HG03571 (cell line): ENCODE measurements at regions not wholly inside any gene's neighbourhood (a gene's known extent, or its start where the extent isn't known, plus 50 kb on each side); places are given as distances from the start of the nearest gene placed in this dataset.

ENCODE experiments used
- ATAC-seq: cut with Tn5 transposase; IDR thresholded peaks from one replicate; pipeline ENCODE4 v1.9.1; 2021; ENCODE audit not compliant: unreplicated experiment

GRCh38 chr10:130481076-130481930, 345.1 kb downstream of the GLRX3 start:
- ATAC-seq: no peak

- no peak for ATAC-seq
These were observed 345.7 kb downstream of the GLRX3 start for GRCh38 chr10:130481936-130482335.

DNA sequence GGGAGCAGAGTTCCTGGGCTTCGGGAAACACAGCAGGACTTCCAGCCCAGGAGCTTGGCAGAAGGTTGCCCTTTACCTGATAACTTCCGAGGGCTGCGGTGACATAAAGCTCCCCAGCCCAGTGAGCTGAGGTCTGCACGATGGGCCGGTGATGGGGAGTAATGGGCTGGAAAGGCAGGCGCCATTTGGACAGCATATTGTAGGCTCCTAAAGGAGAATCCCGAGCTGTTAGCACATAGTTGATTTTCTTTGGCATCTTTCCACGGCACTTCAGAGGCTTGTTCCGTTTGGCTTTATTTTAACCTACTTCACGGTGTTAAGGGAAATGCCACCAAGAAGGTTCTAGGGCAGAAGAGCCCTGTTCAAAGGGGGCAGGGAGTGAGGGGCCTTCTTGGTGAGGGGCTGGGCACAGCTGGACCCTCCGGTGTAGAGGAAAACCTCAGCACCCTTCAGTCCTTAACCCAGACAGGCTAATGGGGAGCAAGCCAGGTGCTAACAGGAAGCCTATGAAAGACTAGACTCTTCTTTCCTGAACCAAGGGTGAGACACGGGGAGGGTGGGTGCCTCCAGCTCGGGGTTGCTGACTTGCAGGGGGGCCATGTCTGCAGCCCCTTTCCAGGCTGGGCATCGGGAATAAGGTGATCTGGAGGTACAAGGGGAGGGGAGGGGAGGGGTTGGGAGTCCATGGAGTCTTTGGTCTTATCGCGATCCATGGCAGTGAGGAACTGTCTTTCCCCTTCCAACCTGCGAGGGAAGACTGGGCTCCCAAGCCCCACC, 347.7 kb downstream of the GLRX3 start:
- no peak for ATAC-seq

DNA sequence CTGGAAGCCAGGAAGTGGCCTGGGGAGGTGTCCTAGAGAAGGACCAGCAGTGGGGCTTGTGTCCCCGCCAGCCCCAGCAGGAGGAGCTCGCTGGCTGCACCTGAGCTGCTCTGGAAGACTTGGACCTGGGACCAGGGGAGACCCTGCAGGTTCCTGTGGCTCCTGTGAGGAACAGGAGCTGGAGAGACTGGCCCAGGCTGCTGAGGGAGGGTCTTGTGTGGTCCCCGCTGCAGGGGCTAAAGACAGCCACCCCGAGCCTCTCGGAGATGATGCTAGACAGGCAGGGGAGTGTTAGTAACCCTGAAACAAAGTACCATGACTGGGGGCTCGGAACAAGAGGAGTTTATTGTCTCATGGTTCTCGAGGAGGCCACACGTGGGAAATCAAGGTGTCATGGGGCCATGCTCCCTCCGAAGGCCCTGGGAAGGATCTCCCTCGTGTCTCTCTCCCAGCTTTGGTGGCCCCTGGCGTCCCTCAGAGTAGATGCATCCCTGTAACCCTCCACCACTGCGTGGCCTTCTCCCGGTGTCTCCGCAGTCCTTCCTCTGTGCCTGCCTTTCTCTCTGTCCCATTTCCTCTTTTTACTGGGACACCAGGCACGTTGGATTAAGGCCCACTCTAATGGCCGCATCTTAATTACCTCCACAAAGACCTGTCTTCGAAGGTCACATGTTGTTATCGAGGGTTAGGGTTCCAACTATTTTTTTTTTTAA, 348.4 kb downstream of the GLRX3 start:
- ATAC-seq: no peak

- no peak for ATAC-seq
These were observed 349.2 kb downstream of the GLRX3 start for GRCh38 chr10:130485236-130485957.

GRCh38 chr10:130485958-130486895, 350.0 kb downstream of the GLRX3 start:
- ATAC-seq: no peak

GRCh38 chr10:130486906-130487305, 350.7 kb downstream of the GLRX3 start:
- no peak for ATAC-seq

DNA sequence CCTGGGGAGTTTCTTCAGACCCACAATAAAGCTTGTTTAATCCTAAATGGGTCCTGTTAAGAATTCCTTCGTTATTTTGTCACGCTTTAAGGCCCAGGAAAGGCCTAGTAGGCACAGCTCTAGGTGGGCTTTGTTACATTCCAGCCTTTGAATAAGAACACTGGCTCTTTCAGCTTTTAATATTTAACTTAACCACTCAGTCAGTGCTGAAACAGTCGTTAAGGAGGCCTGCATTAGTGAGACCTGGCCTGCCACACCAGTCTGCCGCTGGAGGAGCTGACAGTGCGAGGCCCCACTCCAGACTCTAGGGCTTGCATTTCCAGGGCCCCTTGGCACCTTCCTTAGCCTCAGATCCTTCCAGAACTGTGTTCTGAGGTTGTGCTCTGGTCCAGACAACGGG, 351.4 kb downstream of the GLRX3 start:
- ATAC-seq: no peak

DNA sequence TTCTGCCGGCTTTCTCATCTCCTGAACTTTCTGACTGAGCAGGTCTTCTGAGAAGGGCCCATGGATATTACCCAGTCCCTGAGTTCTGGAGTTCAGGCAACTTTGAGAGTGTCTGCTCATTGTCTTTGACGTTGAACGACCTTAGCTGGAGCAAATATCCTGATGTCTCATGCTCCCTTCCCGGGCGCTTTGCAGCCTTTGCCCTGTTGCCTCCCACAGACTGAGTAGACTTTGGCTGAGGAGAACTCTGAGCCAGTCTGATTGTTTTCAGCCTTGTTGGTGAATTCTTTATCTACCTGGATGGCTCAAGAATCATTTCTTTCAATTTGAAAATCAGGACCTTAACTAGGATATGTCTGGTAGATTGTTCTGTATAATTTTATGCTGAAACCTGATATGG, 353.7 kb downstream of the GLRX3 start:
- no peak for ATAC-seq

DNA sequence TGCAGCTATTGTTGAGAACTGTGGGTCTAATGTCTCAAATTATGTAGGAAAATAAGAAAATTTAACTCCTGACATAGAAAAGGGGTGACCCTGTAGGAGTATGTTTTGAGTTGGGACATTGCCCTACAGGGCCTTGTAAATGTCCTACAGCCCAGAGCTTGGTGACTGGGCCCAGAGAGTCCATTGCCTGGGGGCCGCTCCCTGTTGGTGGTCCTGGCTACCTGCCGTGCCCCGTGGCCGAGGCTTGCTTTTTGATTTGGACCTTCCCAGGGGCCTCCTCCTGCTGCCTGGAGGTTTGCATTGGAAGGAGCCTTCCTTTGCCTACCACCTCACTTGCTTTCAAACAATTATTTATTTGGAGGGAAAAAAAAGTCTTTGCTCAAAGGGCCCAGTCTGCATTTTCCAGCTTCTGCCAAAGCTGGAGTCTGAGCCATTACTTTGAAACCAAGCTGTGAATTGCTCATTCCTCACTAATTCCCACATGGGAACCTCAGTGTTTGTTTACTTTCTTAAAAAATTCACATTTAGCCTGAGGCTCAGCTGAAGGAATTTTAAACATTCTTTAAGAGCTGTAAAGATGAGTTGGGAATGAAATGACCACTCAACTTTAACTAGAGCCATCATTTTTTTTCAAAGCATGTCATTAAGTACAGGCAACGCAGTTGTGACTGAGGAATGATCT, 355.0 kb downstream of the GLRX3 start:
- ATAC-seq: no peak

DNA sequence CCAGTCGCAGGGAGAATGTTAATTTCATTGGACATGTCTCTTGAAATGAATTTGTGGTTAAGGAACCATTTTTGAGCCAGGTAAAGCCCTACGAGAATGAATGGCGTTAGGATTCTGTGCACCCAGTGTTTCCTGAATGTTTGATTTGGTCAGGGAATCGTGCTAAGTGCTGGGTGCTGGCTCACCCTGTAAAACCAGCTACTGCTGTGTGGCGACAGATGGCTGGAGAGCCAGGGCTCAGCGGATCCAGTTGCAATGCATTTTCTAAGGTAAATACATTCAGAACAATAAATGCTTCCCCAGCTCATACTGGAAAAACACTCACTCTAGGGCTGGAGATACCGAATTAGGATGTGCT, 355.5 kb downstream of the GLRX3 start:
- no peak for ATAC-seq

GRCh38 chr10:130492266-130492934, 356.2 kb downstream of the GLRX3 start:
- no peak for ATAC-seq

- ATAC-seq: no peak
These were observed 356.8 kb downstream of the GLRX3 start for GRCh38 chr10:130493021-130493420.

DNA sequence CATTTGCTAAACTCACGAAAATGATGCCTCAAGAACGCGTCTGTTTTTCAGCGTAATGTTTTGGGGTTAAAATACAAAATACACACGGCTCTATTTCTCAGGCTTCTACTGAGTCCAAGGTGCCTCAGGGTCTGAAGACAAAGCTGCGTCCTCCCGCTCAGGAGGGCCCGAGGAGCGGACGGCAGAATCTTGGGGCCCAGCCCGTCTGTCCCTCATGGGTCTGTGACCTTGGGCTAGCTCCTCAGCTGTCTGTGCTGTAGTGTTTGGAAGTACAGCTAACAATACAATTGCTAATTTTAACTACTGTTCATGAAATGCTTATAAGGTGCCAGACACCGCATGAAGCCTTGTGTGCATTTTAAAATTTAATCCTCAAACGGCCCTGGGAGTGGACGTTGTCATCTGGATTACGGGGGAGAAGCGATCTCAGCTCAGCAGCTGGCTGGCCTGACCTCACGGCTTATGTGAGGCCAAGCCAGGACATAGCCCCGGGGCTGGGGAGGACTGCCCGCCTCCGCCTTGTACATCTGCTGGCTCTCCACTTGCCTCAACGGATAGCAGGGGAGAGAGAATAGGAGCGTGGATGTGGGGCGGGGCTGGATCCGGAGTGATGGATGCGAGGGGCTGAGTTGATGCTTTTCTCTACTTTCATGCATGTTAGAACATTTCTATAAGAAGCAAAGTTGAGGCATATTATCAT, 357.4 kb downstream of the GLRX3 start:
- ATAC-seq: no peak

GRCh38 chr10:130495116-130495862, 359.1 kb downstream of the GLRX3 start:
- no peak for ATAC-seq

GRCh38 chr10:130495891-130496636, 359.9 kb downstream of the GLRX3 start:
- no peak for ATAC-seq
